ENCODE measurements at regions not wholly inside any gene's neighbourhood (a gene's known extent, or its start where the extent isn't known, plus 50 kb on each side); places are given as distances from the start of the nearest gene placed in this dataset.

- H3K27me3 ChIP-seq (replicated peaks in 1 of 4; ENCODE audit: control extremely low read depth in 1 of 4, control insufficient read depth in 3 of 4, insufficient read depth in 4 of 4, low read length in 3 of 4) = no peaks in the 10 kb centered on the region
- no peaks in the 10 kb centered on the region for H3K4me1 ChIP-seq (ENCODE audit: control insufficient read depth in 2 of 2, insufficient read depth in 2 of 2, low read length in 2 of 2)
- H3K36me3 ChIP-seq (replicated peaks in 1 of 2; ENCODE audit: control extremely low read depth in 1 of 2, control insufficient read depth in 1 of 2, extremely low read depth in 1 of 2, insufficient read depth in 2 of 2, low read length in 1 of 2) = no peaks in the 10 kb centered on the region
- H3K27ac ChIP-seq (ENCODE audit: low read length in 2 of 2) = no peak overlapping the region
- no peak overlapping the region for H3K9ac ChIP-seq (ENCODE audit: low read length)
- no peak for DNase-seq
- no peaks in the 10 kb centered on the region for H4K20me1 ChIP-seq (ENCODE audit: control insufficient read depth, insufficient read depth, low read length, poor library complexity, severe bottlenecking)
- Mint-ChIP-seq H3K27me3 (no peaks in the 10 kb centered on the region), H3K9me3 (ENCODE audit: insufficient read depth) (peaks cover 3% of the 10 kb centered on the region), H3K4me1 (no peaks in the 10 kb centered on the region), H3K27ac (no peak overlapping the region), H3K4me3 (no peak overlapping the region)
- intact Hi-C loops (cut with micrococcal nuclease) = no loop called here
- no peaks in the 10 kb centered on the region for H3K9me3 ChIP-seq (ENCODE audit: control extremely low read depth in 1 of 3, control insufficient read depth in 2 of 3, insufficient read depth in 1 of 3, low read length in 2 of 3)
- CTCF ChIA-PET = no interaction called here
- no peak overlapping the region for H2AFZ ChIP-seq (ENCODE audit: insufficient read depth, low read depth, low read length, poor library complexity, severe bottlenecking)
- POLR2A ChIA-PET = no interaction called here
- no peak overlapping the region for H3K4me3 ChIP-seq (ENCODE audit: control extremely low read depth in 1 of 5, extremely low read depth in 1 of 5, insufficient read depth in 1 of 5, low read depth in 2 of 5, low read length in 4 of 5)
- no peak overlapping the region for H3K4me2 ChIP-seq (replicated peaks; ENCODE audit: low read depth, low read length, poor library complexity, severe bottlenecking)
- no CpG with 5 or more reads among the region's 3 CpGs for WGBS (ENCODE audit: insufficient coverage)
- no peak for TF ChIP-seq EZH2 (IDR thresholded peaks at IDR 0.05; ENCODE audit: borderline replicate concordance, insufficient read depth, low read depth, low read length, poor library complexity, severe bottlenecking)
- TF ChIP-seq CTCF (IDR thresholded peaks at IDR 0.05) = no peak
- ATAC-seq (ENCODE audit: low read depth) = no peak
- H3K79me2 ChIP-seq (ENCODE audit: control insufficient read depth, insufficient read depth, low read length) = no peaks in the 10 kb centered on the region
Measured at GRCh38 chr4:160611181-160611580, 1508.3 kb downstream of the RAPGEF2 start.

GRCh38 chr4:160631044-160631443, 1528.2 kb downstream of the RAPGEF2 start:
- no peaks in the 10 kb centered on the region for H3K36me3 ChIP-seq (replicated peaks in 1 of 2; ENCODE audit: control extremely low read depth in 1 of 2, control insufficient read depth in 1 of 2, extremely low read depth in 1 of 2, insufficient read depth in 2 of 2, low read length in 1 of 2)
- ChIA-PET POLR2A (no interaction called here), CTCF (no interaction called here)
- H3K9me3 ChIP-seq (ENCODE audit: control extremely low read depth in 1 of 3, control insufficient read depth in 2 of 3, insufficient read depth in 1 of 3, low read length in 2 of 3) = peaks cover 0 to 1% (median 0%) of the 10 kb centered on the region in 3 donors
- H3K4me1 ChIP-seq (ENCODE audit: control insufficient read depth in 2 of 2, insufficient read depth in 2 of 2, low read length in 2 of 2) = no peaks in the 10 kb centered on the region
- no peak overlapping the region for H3K9ac ChIP-seq (ENCODE audit: low read length)
- H3K27me3 Mint-ChIP-seq = no peaks in the 10 kb centered on the region
- H4K20me1 ChIP-seq (ENCODE audit: control insufficient read depth, insufficient read depth, low read length, poor library complexity, severe bottlenecking) = no peaks in the 10 kb centered on the region
- peaks cover 4% of the 10 kb centered on the region for H3K9me3 Mint-ChIP-seq (ENCODE audit: insufficient read depth)
- TF ChIP-seq CTCF (IDR thresholded peaks at IDR 0.05) (no peak), EZH2 (IDR thresholded peaks at IDR 0.05; ENCODE audit: borderline replicate concordance, insufficient read depth, low read depth, low read length, poor library complexity, severe bottlenecking) (no peak)
- no peak overlapping the region for H3K4me2 ChIP-seq (replicated peaks; ENCODE audit: low read depth, low read length, poor library complexity, severe bottlenecking)
- H3K4me3 Mint-ChIP-seq = no peak overlapping the region
- H3K4me3 ChIP-seq (ENCODE audit: control extremely low read depth in 1 of 5, extremely low read depth in 1 of 5, insufficient read depth in 1 of 5, low read depth in 2 of 5, low read length in 4 of 5) = no peak overlapping the region
- no peak for DNase-seq
- intact Hi-C loops (cut with micrococcal nuclease) = no loop called here
- H3K4me1 Mint-ChIP-seq = no peaks in the 10 kb centered on the region
- no peak overlapping the region for H3K27ac Mint-ChIP-seq
- H2AFZ ChIP-seq (ENCODE audit: insufficient read depth, low read depth, low read length, poor library complexity, severe bottlenecking) = no peak overlapping the region
- H3K27ac ChIP-seq (ENCODE audit: low read length in 2 of 2) = no peak overlapping the region
- H3K27me3 ChIP-seq (replicated peaks in 1 of 4; ENCODE audit: control extremely low read depth in 1 of 4, control insufficient read depth in 3 of 4, insufficient read depth in 4 of 4, low read length in 3 of 4) = no peaks in the 10 kb centered on the region
- WGBS (ENCODE audit: insufficient coverage) = no CpG with 5 or more reads among the region's 1 CpG
- no peak for ATAC-seq (ENCODE audit: low read depth)
- H3K79me2 ChIP-seq (ENCODE audit: control insufficient read depth, insufficient read depth, low read length) = no peaks in the 10 kb centered on the region

Data from B cell (primary cell).